DND-41 (cell line): ENCODE measurements at regions not wholly inside any gene's neighbourhood (a gene's known extent, or its start where the extent isn't known, plus 50 kb on each side); places are given as distances from the start of the nearest gene placed in this dataset.

ENCODE experiments used
- ATAC-seq: fragments of 200-7000 bp; cut with Tn5 transposase; 3 replicates; pipeline ENCODE4 v1.9.1; 2021; ENCODE audit warnings: low read depth; ENCODE audit not compliant: insufficient read depth
- DNase-seq: peaks from one replicate; pipeline ENCODE4 v3.0.0-alpha.2; 2020
- H2AFZ ChIP-seq: 2 replicates; pipeline ENCODE4 v1.6.0; 2012; ENCODE audit warnings: low read depth, low read length
- H3K27ac ChIP-seq: 2 replicates; pipeline ENCODE4 v1.5.1; 2012; ENCODE audit warnings: low read length, inconsistent platforms
- H3K27me3 ChIP-seq: fragments of 200-600 bp; sonication (generic); 2 replicates; pipeline ENCODE4 v1.6.0; 2012; ENCODE audit warnings: low read length, mild to moderate bottlenecking, inconsistent platforms; ENCODE audit not compliant: insufficient read depth, poor library complexity
- H3K36me3 ChIP-seq: 2 replicates; pipeline ENCODE4 v1.5.1; 2012; ENCODE audit warnings: low read length, inconsistent platforms; ENCODE audit not compliant: insufficient read depth
- H3K4me1 ChIP-seq: 2 replicates; pipeline ENCODE4 v1.5.1; 2012; ENCODE audit warnings: mild to moderate bottlenecking, low read length; ENCODE audit not compliant: insufficient read depth
- H3K4me2 ChIP-seq: 2 replicates; pipeline ENCODE4 v1.6.0; 2012; ENCODE audit warnings: mild to moderate bottlenecking, moderate library complexity, low read length, inconsistent platforms; ENCODE audit not compliant: insufficient read depth
- H3K4me3 ChIP-seq, 2 experiments: fragments of 200-600 bp in 1 of 2; shearing (Covaris generic) in 1 of 2; 2 replicates each; pipeline ENCODE4 v1.5.1; 2012 to 2016; ENCODE audit warnings: inconsistent platforms in 2 of 2, low read length in 2 of 2, mild to moderate bottlenecking in 2 of 2, low read depth in 1 of 2, moderate library complexity in 1 of 2
- H3K79me2 ChIP-seq: 2 replicates; pipeline ENCODE4 v1.6.0; 2012; ENCODE audit warnings: low read length, inconsistent platforms; ENCODE audit not compliant: insufficient read depth
- H3K9ac ChIP-seq: 2 replicates; pipeline ENCODE4 v1.6.0; 2012; ENCODE audit warnings: low read depth, mild to moderate bottlenecking, inconsistent platforms, low read length, moderate library complexity
- H3K9me3 ChIP-seq: 2 replicates; pipeline ENCODE4 v1.5.1; 2012; ENCODE audit warnings: low read length, moderate library complexity, mild to moderate bottlenecking, inconsistent platforms; ENCODE audit not compliant: insufficient read depth, severe bottlenecking
- H4K20me1 ChIP-seq: 2 replicates; pipeline ENCODE4 v1.6.0; 2012; ENCODE audit warnings: low read length; ENCODE audit not compliant: insufficient read depth
- CTCF ChIP-seq: IDR thresholded peaks from 2 replicates; pipeline ENCODE4 v1.5.1; 2012; ENCODE audit warnings: borderline replicate concordance, low read length, moderate library complexity, mild to moderate bottlenecking; ENCODE audit not compliant: poor library complexity, severe bottlenecking; ENCODE audit errors: extremely low read depth
- EZH2 ChIP-seq: IDR thresholded peaks from 3 replicates; pipeline ENCODE4 v1.6.1; 2012; ENCODE audit warnings: borderline replicate concordance, low read depth, mild to moderate bottlenecking, moderate library complexity, low read length, inconsistent platforms; ENCODE audit not compliant: severe bottlenecking

DNA sequence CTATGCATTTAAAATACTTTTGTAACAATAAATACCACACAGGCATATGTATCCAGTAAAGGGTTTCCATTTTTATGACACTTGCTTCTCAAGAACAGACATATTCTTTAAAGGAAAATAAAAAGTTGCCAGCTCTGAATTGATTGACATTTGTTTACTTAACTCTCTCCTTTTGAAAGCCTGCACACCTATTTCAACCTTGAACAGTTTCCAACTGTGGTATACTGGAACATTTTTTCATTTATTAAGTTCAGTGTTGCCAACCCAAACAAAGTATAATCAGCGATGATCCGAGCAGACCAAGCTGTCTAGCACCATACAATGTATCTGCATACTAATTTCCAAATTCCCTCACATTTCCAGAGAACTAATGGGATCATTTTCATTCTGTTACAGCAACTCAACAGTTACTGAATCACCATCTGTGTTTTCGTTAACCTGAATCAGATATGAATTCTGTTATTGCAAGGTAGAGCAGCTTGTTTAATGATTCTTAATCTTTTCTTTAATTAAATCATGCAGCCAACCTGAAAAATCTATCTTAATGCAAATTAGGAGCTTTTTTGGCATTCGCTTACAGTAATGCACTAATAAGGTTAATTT lies 725.5 kb upstream of the ZEB2 start:
- ATAC-seq (no peak), DNase-seq (no peak)
- no peaks in the 10 kb centered on the region for H3K27me3 ChIP-seq
- no peak overlapping the region for H3K9ac ChIP-seq
- no peak overlapping the region for H2AFZ ChIP-seq
- H3K36me3 ChIP-seq = no peaks in the 10 kb centered on the region
- no peak overlapping the region for H3K27ac ChIP-seq
- no peaks in the 10 kb centered on the region for H3K79me2 ChIP-seq
- H3K4me1 ChIP-seq = no peaks in the 10 kb centered on the region
- no peaks in the 10 kb centered on the region for H4K20me1 ChIP-seq
- H3K9me3 ChIP-seq = no peaks in the 10 kb centered on the region
- no peak for TF ChIP-seq CTCF
- TF ChIP-seq EZH2 = no peak
- no peak overlapping the region for H3K4me2 ChIP-seq
- H3K4me3 ChIP-seq = no peak overlapping the region

- ATAC-seq = no peak
- Histone ChIP-seq H3K4me2 (no peak overlapping the region), H3K4me3 (no peak overlapping the region), H3K36me3 (no peaks in the 10 kb centered on the region), H2AFZ (no peak overlapping the region), H3K4me1 (no peaks in the 10 kb centered on the region), H3K79me2 (no peaks in the 10 kb centered on the region), H3K9ac (no peak overlapping the region), H3K27ac (no peak overlapping the region), H3K27me3 (no peaks in the 10 kb centered on the region), H3K9me3 (no peaks in the 10 kb centered on the region), H4K20me1 (no peaks in the 10 kb centered on the region)
- TF ChIP-seq EZH2 (no peak), CTCF (no peak)
- DNase-seq = no peak
Measured at GRCh38 chr2:145235312-145235711, 715.4 kb upstream of the ZEB2 start.

GRCh38 chr2:145230546-145230945 lies 710.6 kb upstream of the ZEB2 start:
- no peak for ATAC-seq
- no peak overlapping the region for H3K27ac ChIP-seq
- H2AFZ ChIP-seq = no peak overlapping the region
- H3K4me3 ChIP-seq = no peak overlapping the region
- no peaks in the 10 kb centered on the region for H3K9me3 ChIP-seq
- H3K27me3 ChIP-seq = no peaks in the 10 kb centered on the region
- no peak for DNase-seq
- no peak overlapping the region for H3K9ac ChIP-seq
- H3K4me2 ChIP-seq = no peak overlapping the region
- TF ChIP-seq EZH2 = no peak
- no peak for TF ChIP-seq CTCF
- H3K4me1 ChIP-seq = no peaks in the 10 kb centered on the region
- H4K20me1 ChIP-seq = no peaks in the 10 kb centered on the region
- no peaks in the 10 kb centered on the region for H3K36me3 ChIP-seq
- no peaks in the 10 kb centered on the region for H3K79me2 ChIP-seq

GRCh38 chr2:145228506-145228905 lies 708.6 kb upstream of the ZEB2 start:
- Histone ChIP-seq H3K4me3 (no peak overlapping the region), H4K20me1 (no peaks in the 10 kb centered on the region), H3K27ac (no peak overlapping the region), H3K9me3 (no peaks in the 10 kb centered on the region), H3K27me3 (no peaks in the 10 kb centered on the region), H3K4me2 (no peak overlapping the region), H3K9ac (no peak overlapping the region), H3K4me1 (no peaks in the 10 kb centered on the region), H2AFZ (no peak overlapping the region), H3K36me3 (no peaks in the 10 kb centered on the region), H3K79me2 (no peaks in the 10 kb centered on the region)
- ATAC-seq (no peak), DNase-seq (no peak)
- TF ChIP-seq EZH2 (no peak), CTCF (no peak)
